Hippocampal formation (tissue), 2 donors: ENCODE measurements at regions not wholly inside any gene's neighbourhood (a gene's known extent, or its start where the extent isn't known, plus 50 kb on each side); places are given as distances from the start of the nearest gene placed in this dataset.

Experiments
- DNase-seq, 2 donors: peaks; one replicate each; lab custom pipeline; 2025; lab: John Stamatoyannopoulos, UW

GRCh38 chr10:129397198-129397974 is 69.7 kb upstream of the MGMT start:
- no peak for DNase-seq

- peak in 1 of 2 donors; percentile 1 for DNase-seq
Measured at GRCh38 chr10:129398711-129399141, 68.3 kb upstream of the MGMT start.

- DNase-seq = no peak
Measured at GRCh38 chr10:129400426-129400825, 66.6 kb upstream of the MGMT start.

GRCh38 chr10:129402459-129402858 is 64.6 kb upstream of the MGMT start:
- no peak for DNase-seq

- DNase-seq = no peak
Measured at GRCh38 chr10:129404091-129404490, 63.0 kb upstream of the MGMT start.

- DNase-seq = no peak
Measured at GRCh38 chr10:129405389-129405788, 61.7 kb upstream of the MGMT start.

- no peak for DNase-seq
Measured at GRCh38 chr10:129410688-129411392, 56.2 kb upstream of the MGMT start.

- no peak for DNase-seq
Measured at GRCh38 chr10:129411393-129411705, 55.7 kb upstream of the MGMT start.

GRCh38 chr10:129411772-129412171 is 55.3 kb upstream of the MGMT start:
- no peak for DNase-seq

GRCh38 chr10:129413024-129413423 is 54.0 kb upstream of the MGMT start:
- DNase-seq = no peak

- DNase-seq = no peak
Measured at GRCh38 chr10:129415215-129416140, 51.6 kb upstream of the MGMT start.

GRCh38 chr10:129416155-129416554 is 50.9 kb upstream of the MGMT start:
- no peak for DNase-seq

GRCh38 chr10:129416956-129417765 is 49.9 kb upstream of the MGMT start:
- no peak for DNase-seq
